Astrocyte (in vitro differentiated cells and primary cell): ENCODE measurements at regions not wholly inside any gene's neighbourhood (a gene's known extent, or its start where the extent isn't known, plus 50 kb on each side); places are given as distances from the start of the nearest gene placed in this dataset.

Experiments
- DNase-seq: peaks from one replicate; pipeline ENCODE4 v3.0.0-alpha.2; 2010; ENCODE audit warnings: low read depth
- FAIRE-seq: peaks from 2 replicates; lab custom pipeline; 2011; peaks lifted over from hg19 to GRCh38; lab: Jason Lieb, UNC
- H2AFZ ChIP-seq: 2 replicates; pipeline ENCODE4 v1.6.0; 2012; ENCODE audit warnings: low read depth, low read length, inconsistent platforms
- H3K27ac ChIP-seq: 2 replicates; pipeline ENCODE4 v1.5.1; 2011; ENCODE audit warnings: low read depth, low read length, inconsistent platforms
- H3K27me3 ChIP-seq: 2 replicates; pipeline ENCODE4 v1.6.0; 2011; ENCODE audit warnings: low read length, inconsistent platforms; ENCODE audit not compliant: insufficient read depth
- H3K36me3 ChIP-seq: 2 replicates; pipeline ENCODE4 v1.5.1; 2011; ENCODE audit warnings: low read length, inconsistent platforms; ENCODE audit not compliant: insufficient read depth
- H3K4me1 ChIP-seq: 2 replicates; pipeline ENCODE4 v1.5.1; 2011; ENCODE audit warnings: low read length, inconsistent platforms; ENCODE audit not compliant: insufficient read depth
- H3K4me2 ChIP-seq: 2 replicates; pipeline ENCODE4 v1.6.0; 2012; ENCODE audit warnings: low read length, inconsistent platforms
- H3K4me3 ChIP-seq: 2 replicates; pipeline ENCODE4 v1.5.1; 2011; ENCODE audit warnings: low read depth, mild to moderate bottlenecking, low read length, inconsistent platforms; ENCODE audit not compliant: insufficient read depth
- H3K79me2 ChIP-seq: 2 replicates; pipeline ENCODE4 v1.6.0; 2012; ENCODE audit warnings: mild to moderate bottlenecking, low read length, inconsistent platforms; ENCODE audit not compliant: insufficient read depth
- H3K9ac ChIP-seq: 2 replicates; pipeline ENCODE4 v1.6.0; 2012; ENCODE audit warnings: mild to moderate bottlenecking, low read length, inconsistent platforms
- H3K9me3 ChIP-seq: 2 replicates; pipeline ENCODE4 v1.5.1; 2012; ENCODE audit warnings: low read depth, mild to moderate bottlenecking, low read length, inconsistent platforms; ENCODE audit not compliant: insufficient read depth
- H4K20me1 ChIP-seq: 2 replicates; pipeline ENCODE4 v1.6.0; 2012; ENCODE audit warnings: low read length, inconsistent platforms; ENCODE audit not compliant: insufficient read depth
- H3K27ac Mint-ChIP-seq: one replicate; pipeline ENCODE4 v1.8.0; 2021; ENCODE audit warnings: mild to moderate bottlenecking, mixed read lengths; ENCODE audit not compliant: unreplicated experiment
- H3K27me3 Mint-ChIP-seq: one replicate; pipeline ENCODE4 v1.8.0; 2021; ENCODE audit warnings: low read depth, mixed read lengths; ENCODE audit not compliant: unreplicated experiment
- H3K36me3 Mint-ChIP-seq: one replicate; pipeline ENCODE4 v1.8.0; 2021; ENCODE audit warnings: low read depth, mixed read lengths; ENCODE audit not compliant: unreplicated experiment
- H3K4me1 Mint-ChIP-seq: one replicate; pipeline ENCODE4 v1.8.0; 2021; ENCODE audit warnings: low read depth, mixed read lengths; ENCODE audit not compliant: unreplicated experiment
- H3K4me3 Mint-ChIP-seq: one replicate; pipeline ENCODE4 v1.8.0; 2021; ENCODE audit warnings: mild to moderate bottlenecking, moderate library complexity, mixed read lengths; ENCODE audit not compliant: unreplicated experiment
- H3K9me3 Mint-ChIP-seq: one replicate; pipeline ENCODE4 v1.8.0; 2021; ENCODE audit warnings: mild to moderate bottlenecking, mixed read lengths; ENCODE audit not compliant: unreplicated experiment
- CTCF ChIP-seq: IDR thresholded peaks from 2 replicates; pipeline ENCODE4 v1.5.1; 2011; ENCODE audit warnings: low read depth, mild to moderate bottlenecking, inconsistent platforms, low read length, moderate library complexity; ENCODE audit not compliant: insufficient read depth
- EZH2 ChIP-seq: IDR thresholded peaks from 2 replicates; pipeline ENCODE4 v1.6.1; 2012; ENCODE audit warnings: mild to moderate bottlenecking, low read length, inconsistent platforms; ENCODE audit not compliant: insufficient read depth

GRCh38 chr3:124656531-124656930 lies 73.7 kb upstream of the UMPS start:
- Histone ChIP-seq H3K36me3 (no peaks in the 10 kb centered on the region), H2AFZ (no peak overlapping the region), H3K9me3 (no peaks in the 10 kb centered on the region), H4K20me1 (no peaks in the 10 kb centered on the region), H3K27ac (no peak overlapping the region), H3K4me2 (no peak overlapping the region), H3K4me1 (no peaks in the 10 kb centered on the region), H3K79me2 (no peaks in the 10 kb centered on the region), H3K9ac (no peak overlapping the region), H3K4me3 (no peak overlapping the region), H3K27me3 (no peaks in the 10 kb centered on the region)
- FAIRE-seq (no peak), DNase-seq (no peak)
- Mint-ChIP-seq H3K4me1 (peaks cover 3% of the 10 kb centered on the region), H3K36me3 (peaks cover 11% of the 10 kb centered on the region), H3K27ac (no peak overlapping the region), H3K4me3 (no peak overlapping the region), H3K9me3 (no peaks in the 10 kb centered on the region), H3K27me3 (no peaks in the 10 kb centered on the region)
- TF ChIP-seq EZH2 = no peak
- TF ChIP-seq CTCF = no peak

GRCh38 chr3:124657138-124657537 lies 73.1 kb upstream of the UMPS start:
- Mint-ChIP-seq H3K4me3 (no peak overlapping the region), H3K27ac (no peak overlapping the region), H3K36me3 (peaks cover 11% of the 10 kb centered on the region), H3K9me3 (no peaks in the 10 kb centered on the region), H3K4me1 (peaks cover 7% of the 10 kb centered on the region), H3K27me3 (no peaks in the 10 kb centered on the region)
- no peak overlapping the region for H3K9ac ChIP-seq
- H3K4me2 ChIP-seq = no peak overlapping the region
- no peaks in the 10 kb centered on the region for H3K79me2 ChIP-seq
- no peak for DNase-seq
- H4K20me1 ChIP-seq = no peaks in the 10 kb centered on the region
- no peak overlapping the region for H2AFZ ChIP-seq
- H3K4me1 ChIP-seq = no peaks in the 10 kb centered on the region
- no peaks in the 10 kb centered on the region for H3K9me3 ChIP-seq
- TF ChIP-seq EZH2 (no peak), CTCF (no peak)
- H3K4me3 ChIP-seq = no peak overlapping the region
- no peaks in the 10 kb centered on the region for H3K36me3 ChIP-seq
- no peaks in the 10 kb centered on the region for H3K27me3 ChIP-seq
- FAIRE-seq = no peak
- H3K27ac ChIP-seq = no peak overlapping the region

- no peak overlapping the region for H3K27ac ChIP-seq
- no peaks in the 10 kb centered on the region for H3K4me1 ChIP-seq
- H3K4me2 ChIP-seq = no peak overlapping the region
- H3K36me3 Mint-ChIP-seq = peaks cover 9% of the 10 kb centered on the region
- no peak overlapping the region for H2AFZ ChIP-seq
- TF ChIP-seq EZH2 (no peak), CTCF (no peak)
- no peak overlapping the region for H3K4me3 ChIP-seq
- no peaks in the 10 kb centered on the region for H3K79me2 ChIP-seq
- no peaks in the 10 kb centered on the region for H3K27me3 ChIP-seq
- H3K4me3 Mint-ChIP-seq = no peak overlapping the region
- FAIRE-seq (no peak), DNase-seq (no peak)
- no peaks in the 10 kb centered on the region for H3K36me3 ChIP-seq
- no peaks in the 10 kb centered on the region for H4K20me1 ChIP-seq
- H3K4me1 Mint-ChIP-seq = peaks cover 7% of the 10 kb centered on the region
- H3K27ac Mint-ChIP-seq = no peak overlapping the region
- no peaks in the 10 kb centered on the region for H3K9me3 ChIP-seq
- no peaks in the 10 kb centered on the region for H3K9me3 Mint-ChIP-seq
- no peak overlapping the region for H3K9ac ChIP-seq
- no peaks in the 10 kb centered on the region for H3K27me3 Mint-ChIP-seq
These were observed 72.0 kb upstream of the UMPS start for GRCh38 chr3:124658270-124658669.
